Skin epidermis (tissue), 12 donors: ENCODE measurements at regions not wholly inside any gene's neighbourhood (a gene's known extent, or its start where the extent isn't known, plus 50 kb on each side); places are given as distances from the start of the nearest gene placed in this dataset.

ENCODE experiments used
- H3K27ac ChIP-seq, 21 experiments: fragments of 200-600 bp; sonication (generic) in 11 of 21; one replicate each; pipeline ENCODE4 v1.5.0; 2020; ENCODE audit warnings: mild to moderate bottlenecking in 3 of 21, inconsistent platforms in 2 of 21, moderate library complexity in 2 of 21
- H3K4me3 ChIP-seq, 7 experiments: fragments of 200-600 bp; sonication (generic) in 2 of 7; one replicate each; pipeline ENCODE4 v1.5.0; 2020; ENCODE audit warnings: inconsistent platforms in 2 of 7, mild to moderate bottlenecking in 2 of 7, moderate library complexity in 1 of 7

- no peak overlapping the region for H3K27ac ChIP-seq
- no peak overlapping the region for H3K4me3 ChIP-seq
Observed at GRCh38 chr7:42351316-42351935, 114.4 kb upstream of the GLI3 start.

DNA sequence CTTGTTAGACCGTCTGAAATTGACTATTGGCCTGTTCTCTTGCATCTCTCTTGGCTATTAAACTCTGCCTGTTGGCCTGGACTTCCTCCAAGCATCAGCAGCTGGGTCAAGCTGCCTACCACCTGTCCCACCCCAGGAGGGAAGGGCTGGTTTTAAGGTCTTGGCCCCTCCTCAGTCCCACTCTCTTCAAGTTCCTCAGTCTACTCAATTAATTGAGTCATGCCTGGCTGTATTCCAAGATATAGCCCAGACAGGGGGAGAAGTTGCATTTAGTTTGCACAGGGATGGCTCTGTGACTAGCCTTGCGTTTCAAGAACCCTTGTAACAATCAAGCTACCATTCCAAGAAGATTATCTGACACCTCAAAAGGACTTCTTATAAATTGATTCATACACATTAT lies 113.8 kb upstream of the GLI3 start:
- H3K4me3 ChIP-seq = no peak overlapping the region
- H3K27ac ChIP-seq = no peak overlapping the region

DNA sequence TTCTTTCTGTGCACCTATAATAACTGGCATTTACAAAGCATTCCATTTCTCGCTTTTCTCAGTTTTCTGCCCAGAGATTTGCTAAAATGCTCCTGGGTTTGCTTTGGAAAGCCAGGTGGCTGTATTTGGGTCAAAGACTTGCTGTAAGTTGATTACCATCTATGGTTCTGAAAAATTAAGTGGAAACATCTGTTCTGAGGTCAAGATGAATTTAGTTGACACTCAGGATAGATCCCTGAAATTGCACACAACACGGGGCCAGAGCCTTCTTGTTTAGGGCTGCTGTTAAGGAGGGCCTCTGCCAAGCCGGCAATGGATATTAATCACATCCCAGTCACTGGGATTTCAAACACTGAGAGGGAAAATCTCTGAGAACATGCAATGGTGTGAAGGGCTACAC lies 111.6 kb upstream of the GLI3 start:
- Histone ChIP-seq H3K4me3 (no peak overlapping the region), H3K27ac (no peak overlapping the region)

GRCh38 chr7:42348071-42348470 lies 111.1 kb upstream of the GLI3 start:
- no peak overlapping the region for H3K4me3 ChIP-seq

GRCh38 chr7:42347616-42348015 lies 110.6 kb upstream of the GLI3 start:
- no peak overlapping the region for H3K27ac ChIP-seq
- no peak overlapping the region for H3K4me3 ChIP-seq

More at GRCh38 chr7:42348071-42348470, 111.1 kb upstream of the GLI3 start:
- no peak overlapping the region for H3K27ac ChIP-seq

DNA sequence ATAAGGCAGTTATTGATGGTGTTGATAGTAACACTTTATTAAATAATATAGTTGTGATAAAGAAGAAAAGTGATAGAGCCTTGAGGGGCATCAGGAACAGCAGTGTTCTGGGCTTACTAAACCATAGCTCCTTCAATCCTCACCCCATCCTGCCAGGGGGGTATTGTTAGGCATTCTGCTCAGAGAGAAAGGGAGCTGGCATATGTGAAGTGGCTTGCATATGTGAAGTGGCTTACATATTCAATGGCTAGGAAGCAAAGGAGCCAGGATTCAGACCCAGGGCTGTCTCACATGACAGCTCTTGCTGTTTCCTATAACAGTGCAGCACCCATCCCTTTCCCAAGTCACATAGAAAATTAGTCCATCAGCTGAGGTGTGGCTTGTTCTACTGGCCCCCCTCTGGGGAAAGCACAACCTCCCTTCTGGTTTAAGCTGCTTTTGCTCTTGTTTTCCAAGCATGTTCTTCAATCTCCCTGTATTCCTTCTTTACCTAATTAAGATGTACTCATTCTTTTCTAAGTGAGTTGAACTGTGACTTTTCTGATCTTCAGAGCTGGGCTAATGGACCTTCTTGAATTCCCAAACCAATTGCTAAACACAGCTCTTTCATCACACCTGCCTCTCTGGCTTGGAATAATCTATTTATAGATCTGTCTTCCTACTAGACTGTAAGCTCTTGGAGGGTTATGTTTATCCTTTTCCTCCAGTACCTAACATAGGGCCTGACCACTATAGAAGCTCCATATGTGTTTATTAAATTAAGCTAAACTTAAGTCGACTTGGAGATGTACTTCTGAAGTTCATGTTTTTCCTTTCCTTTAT lies 108.7 kb upstream of the GLI3 start:
- Histone ChIP-seq H3K27ac (no peak overlapping the region), H3K4me3 (no peak overlapping the region)

DNA sequence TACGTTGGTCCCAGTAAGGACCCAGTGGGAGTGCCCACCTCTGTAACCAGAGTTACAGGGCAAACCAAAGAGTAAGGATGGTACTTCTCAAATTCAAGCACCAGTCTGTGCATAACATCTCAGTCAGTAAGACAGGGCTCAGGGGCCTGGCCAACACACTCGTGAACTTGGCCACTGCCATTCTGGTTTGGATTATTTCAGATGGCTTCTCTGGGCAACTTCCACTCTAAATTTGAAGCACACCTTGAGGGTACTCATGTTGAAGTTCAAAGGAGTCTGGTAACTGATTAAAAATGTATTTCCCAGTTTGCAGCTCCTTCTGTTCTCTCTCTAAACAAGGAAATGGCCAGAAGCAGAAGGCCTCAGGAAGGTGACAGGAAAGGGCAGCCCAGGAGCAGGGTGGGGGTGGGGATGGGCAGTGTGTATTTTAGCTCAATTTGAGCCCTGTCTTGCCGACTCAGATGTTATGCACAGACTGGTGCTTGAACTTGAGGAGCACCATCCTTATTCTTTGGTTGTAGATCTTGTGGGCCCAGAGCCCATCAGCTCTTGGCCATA lies 107.3 kb upstream of the GLI3 start:
- no peak overlapping the region for H3K27ac ChIP-seq

DNA sequence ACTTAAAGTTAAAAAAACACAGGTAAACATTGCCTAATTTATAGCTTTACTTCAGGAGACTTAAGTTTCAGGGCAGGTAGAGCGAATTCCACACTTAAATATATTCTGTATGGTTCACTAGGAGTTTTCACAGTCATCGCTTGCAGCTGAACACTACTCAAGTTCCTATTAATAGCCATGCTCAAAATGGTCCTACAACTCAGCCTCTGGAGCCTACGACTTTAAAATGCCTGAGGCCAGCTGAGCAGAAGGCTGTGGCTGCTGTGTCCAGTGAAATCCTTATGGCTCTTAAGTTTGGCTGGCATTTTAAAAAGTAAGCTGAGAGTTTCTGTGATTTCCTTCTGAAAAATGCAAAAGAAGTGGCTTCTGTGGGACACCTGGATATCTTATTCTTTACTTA lies 105.4 kb upstream of the GLI3 start:
- H3K27ac ChIP-seq = no peak overlapping the region
- no peak overlapping the region for H3K4me3 ChIP-seq

More for the DNA sequence above, 107.3 kb upstream of the GLI3 start:
- H3K4me3 ChIP-seq = no peak overlapping the region

DNA sequence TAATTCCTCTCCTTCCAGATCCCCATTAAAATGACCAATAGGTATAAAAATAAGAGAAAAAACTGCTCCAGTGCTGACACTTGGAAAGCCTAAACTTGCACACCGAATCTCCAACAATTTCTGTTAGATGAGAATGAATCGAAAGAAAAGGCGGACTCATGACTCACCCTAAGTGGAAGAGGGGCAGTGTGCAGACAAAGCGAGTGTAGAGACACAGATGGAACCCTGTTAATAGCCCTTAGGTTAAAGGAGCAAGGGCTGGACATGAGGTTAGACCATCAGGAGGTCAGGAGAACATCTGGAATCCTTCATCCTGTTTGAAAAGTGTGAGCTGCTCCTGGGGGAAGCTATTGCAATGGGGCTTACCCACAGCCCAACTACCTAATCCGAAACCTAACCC lies 103.4 kb upstream of the GLI3 start:
- Histone ChIP-seq H3K27ac (peak overlapping the region in 1 of 21 experiments; percentile 2), H3K4me3 (no peak overlapping the region)

GRCh38 chr7:42338916-42339540 lies 102.0 kb upstream of the GLI3 start:
- Histone ChIP-seq H3K27ac (peak overlapping the region in 4 of 21 experiments; percentile 5 to 38 (median 22)), H3K4me3 (no peak overlapping the region)

- peak overlapping the region in 6 of 21 experiments; percentile 5 to 60 (median 22) for H3K27ac ChIP-seq
- no peak overlapping the region for H3K4me3 ChIP-seq
Observed at GRCh38 chr7:42338231-42338915, 101.4 kb upstream of the GLI3 start.

GRCh38 chr7:42337225-42337905 lies 100.4 kb upstream of the GLI3 start:
- Histone ChIP-seq H3K4me3 (no peak overlapping the region), H3K27ac (peak overlapping the region in 2 of 21 experiments; percentile 17 to 60)

DNA sequence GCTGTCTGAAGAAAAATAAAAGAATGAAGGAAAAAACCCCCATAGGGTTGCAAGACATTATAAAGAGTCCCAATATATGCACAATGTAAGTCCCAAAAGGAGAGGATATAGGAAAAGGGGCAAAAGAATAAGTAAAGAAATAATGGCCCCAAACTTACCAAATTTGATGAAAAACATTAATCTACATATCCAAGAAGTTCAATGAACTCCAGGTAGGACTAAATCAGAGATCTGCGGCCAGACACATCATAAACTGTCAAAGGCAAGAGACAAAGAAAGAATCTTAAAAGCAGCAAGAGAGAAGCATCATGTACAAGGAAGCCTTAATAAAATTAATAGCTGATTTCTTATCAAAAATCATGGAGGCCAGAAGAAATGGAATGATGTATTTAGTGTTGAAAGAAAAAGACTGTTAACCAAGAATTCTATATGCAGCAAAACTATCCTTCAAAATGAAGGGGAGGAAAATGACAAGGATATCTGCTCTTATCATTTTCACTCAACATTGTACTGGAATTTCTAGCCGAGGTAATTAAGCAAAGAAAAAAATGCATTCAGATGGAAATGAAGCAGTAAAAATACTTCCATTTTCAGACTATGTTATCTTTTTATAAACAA lies 95.7 kb upstream of the GLI3 start:
- no peak overlapping the region for H3K4me3 ChIP-seq
- H3K27ac ChIP-seq = no peak overlapping the region

DNA sequence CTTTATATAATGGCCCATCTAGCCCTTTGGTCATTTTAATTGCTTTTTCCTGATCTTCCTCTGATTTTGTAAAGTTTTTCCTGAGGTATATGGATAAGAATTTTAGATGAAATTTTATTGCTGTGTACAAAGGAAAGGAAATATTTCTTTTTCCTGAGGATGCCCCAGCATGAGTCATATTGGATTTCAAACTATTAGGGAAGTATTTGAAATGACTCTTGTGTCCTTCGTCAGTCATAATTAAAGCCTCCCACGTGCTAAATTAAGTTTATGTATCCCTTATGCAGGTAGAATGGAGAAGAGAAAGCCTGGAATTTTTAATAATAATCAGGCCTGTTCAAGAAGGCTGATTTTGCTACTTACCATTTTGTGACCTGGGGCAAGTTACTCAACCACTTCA lies 82.6 kb upstream of the GLI3 start:
- Histone ChIP-seq H3K27ac (no peak overlapping the region), H3K4me3 (no peak overlapping the region)

- H3K27ac ChIP-seq = peak overlapping the region in 2 of 21 experiments; percentile 30 to 42
Observed at GRCh38 chr7:42315631-42316030, 78.6 kb upstream of the GLI3 start.

DNA sequence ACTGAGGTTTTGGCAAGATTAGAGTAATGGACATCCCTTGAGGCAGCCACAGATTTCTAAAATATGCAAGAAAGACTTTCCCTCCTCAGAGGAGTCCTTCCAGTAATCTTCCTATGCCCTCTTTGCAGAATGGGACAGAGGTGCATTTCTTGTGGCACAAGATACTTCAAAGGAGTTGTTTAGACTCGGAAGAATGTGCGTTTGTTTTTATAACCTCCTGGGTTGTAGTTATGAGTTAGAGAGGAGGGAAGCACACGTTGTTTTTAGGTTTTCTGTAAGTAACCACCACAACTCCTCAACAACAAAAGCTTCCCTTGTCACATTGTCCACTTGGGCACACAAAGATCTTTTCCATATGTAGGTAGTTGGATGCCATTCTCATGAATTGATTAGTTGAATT lies 78.1 kb upstream of the GLI3 start:
- H3K4me3 ChIP-seq = no peak overlapping the region

More at GRCh38 chr7:42315631-42316030, 78.6 kb upstream of the GLI3 start:
- H3K4me3 ChIP-seq = no peak overlapping the region

DNA sequence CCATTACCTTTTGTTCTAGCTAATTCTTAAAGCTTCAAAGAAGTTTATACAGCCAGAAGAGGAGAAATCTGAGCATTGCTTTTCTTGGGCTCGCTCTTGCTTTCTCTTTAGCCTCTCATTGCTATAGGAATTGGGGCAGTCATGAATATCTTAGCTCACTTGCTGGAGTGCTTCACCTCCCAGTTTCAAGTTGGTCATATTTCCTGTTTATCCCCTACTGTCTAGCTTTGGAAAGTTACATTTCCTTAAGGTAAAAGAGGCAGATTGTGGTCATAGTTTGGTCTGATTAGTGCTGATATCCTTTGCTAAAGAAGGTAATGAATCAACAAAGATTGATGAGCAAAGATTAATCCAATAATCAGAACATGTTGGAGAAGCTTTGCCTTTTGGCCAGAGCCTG lies 77.7 kb upstream of the GLI3 start:
- no peak overlapping the region for H3K4me3 ChIP-seq
- H3K27ac ChIP-seq = peak overlapping the region in 3 of 21 experiments; percentile 1 to 42 (median 30)

More for the DNA sequence above, 78.1 kb upstream of the GLI3 start:
- H3K27ac ChIP-seq = peak overlapping the region in 3 of 21 experiments; percentile 1 to 42 (median 30)

- Histone ChIP-seq H3K27ac (no peak overlapping the region), H3K4me3 (no peak overlapping the region)
Observed at GRCh38 chr7:42311195-42311594, 74.2 kb upstream of the GLI3 start.
